Osteoblast (primary cell): ENCODE measurements at regions not wholly inside any gene's neighbourhood (a gene's known extent, or its start where the extent isn't known, plus 50 kb on each side); places are given as distances from the start of the nearest gene placed in this dataset.

Experiments used
- DNase-seq: peaks from one replicate; pipeline ENCODE4 v3.0.0; 2011; ENCODE audit warnings: low spot score, mixed read lengths; ENCODE audit not compliant: insufficient read length; ENCODE audit errors: missing footprints
- H2AFZ ChIP-seq: 2 replicates; pipeline ENCODE4 v1.6.0; 2011; ENCODE audit warnings: mild to moderate bottlenecking, low read length
- H3K27ac ChIP-seq: 2 replicates; pipeline ENCODE4 v1.5.1; 2011; ENCODE audit warnings: mild to moderate bottlenecking, low read depth, low read length, moderate library complexity
- H3K27me3 ChIP-seq: 2 replicates; pipeline ENCODE4 v1.6.0; 2012; ENCODE audit warnings: mild to moderate bottlenecking, control low read depth, inconsistent platforms, low read length, moderate library complexity; ENCODE audit not compliant: insufficient read depth
- H3K36me3 ChIP-seq: 2 replicates; pipeline ENCODE4 v1.5.1; 2011; ENCODE audit warnings: mild to moderate bottlenecking, low read length, control low read depth, moderate library complexity; ENCODE audit not compliant: insufficient read depth
- H3K4me1 ChIP-seq: 2 replicates; pipeline ENCODE4 v1.5.1; 2011; ENCODE audit warnings: mild to moderate bottlenecking, low read length, control low read depth, moderate library complexity; ENCODE audit not compliant: insufficient read depth
- H3K4me2 ChIP-seq: 2 replicates; pipeline ENCODE4 v1.6.0; 2011; ENCODE audit warnings: mild to moderate bottlenecking, low read length; ENCODE audit not compliant: insufficient read depth
- H3K4me3 ChIP-seq: fragments of 200-600 bp; sonication (generic); 3 replicates; pipeline ENCODE4 v1.5.1; 2012; ENCODE audit warnings: mild to moderate bottlenecking, low read length, inconsistent platforms; ENCODE audit not compliant: insufficient read depth
- H3K79me2 ChIP-seq: 2 replicates; pipeline ENCODE4 v1.6.0; 2012; ENCODE audit warnings: mild to moderate bottlenecking, low read length, control low read depth, inconsistent platforms; ENCODE audit not compliant: insufficient read depth
- H3K9me3 ChIP-seq: 2 replicates; pipeline ENCODE4 v1.5.1; 2011; ENCODE audit warnings: low read depth, low read length, control low read depth
- H4K20me1 ChIP-seq: 2 replicates; pipeline ENCODE4 v1.6.0; 2012; ENCODE audit warnings: mild to moderate bottlenecking, low read length, control low read depth; ENCODE audit not compliant: insufficient read depth
- TF ChIP-seq, protein P1 (sequence below): IDR thresholded peaks from 2 replicates; pipeline ENCODE4 v1.5.1; 2011; ENCODE audit warnings: mild to moderate bottlenecking, low read depth, low read length, moderate library complexity; ENCODE audit errors: extremely low read depth

GRCh38 chr17:51445946-51446345 is 185.6 kb downstream of the UTP18 start:
- TF ChIP-seq, protein P1, sequence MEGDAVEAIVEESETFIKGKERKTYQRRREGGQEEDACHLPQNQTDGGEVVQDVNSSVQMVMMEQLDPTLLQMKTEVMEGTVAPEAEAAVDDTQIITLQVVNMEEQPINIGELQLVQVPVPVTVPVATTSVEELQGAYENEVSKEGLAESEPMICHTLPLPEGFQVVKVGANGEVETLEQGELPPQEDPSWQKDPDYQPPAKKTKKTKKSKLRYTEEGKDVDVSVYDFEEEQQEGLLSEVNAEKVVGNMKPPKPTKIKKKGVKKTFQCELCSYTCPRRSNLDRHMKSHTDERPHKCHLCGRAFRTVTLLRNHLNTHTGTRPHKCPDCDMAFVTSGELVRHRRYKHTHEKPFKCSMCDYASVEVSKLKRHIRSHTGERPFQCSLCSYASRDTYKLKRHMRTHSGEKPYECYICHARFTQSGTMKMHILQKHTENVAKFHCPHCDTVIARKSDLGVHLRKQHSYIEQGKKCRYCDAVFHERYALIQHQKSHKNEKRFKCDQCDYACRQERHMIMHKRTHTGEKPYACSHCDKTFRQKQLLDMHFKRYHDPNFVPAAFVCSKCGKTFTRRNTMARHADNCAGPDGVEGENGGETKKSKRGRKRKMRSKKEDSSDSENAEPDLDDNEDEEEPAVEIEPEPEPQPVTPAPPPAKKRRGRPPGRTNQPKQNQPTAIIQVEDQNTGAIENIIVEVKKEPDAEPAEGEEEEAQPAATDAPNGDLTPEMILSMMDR, result no peak
- Histone ChIP-seq H3K36me3 (no peaks in the 10 kb centered on the region), H3K4me1 (no peaks in the 10 kb centered on the region), H2AFZ (no peak overlapping the region), H3K4me3 (no peak overlapping the region), H3K27me3 (no peaks in the 10 kb centered on the region), H4K20me1 (no peaks in the 10 kb centered on the region), H3K27ac (no peak overlapping the region), H3K9me3 (no peaks in the 10 kb centered on the region), H3K4me2 (no peak overlapping the region), H3K79me2 (no peaks in the 10 kb centered on the region)
- DNase-seq, result no peak

DNA sequence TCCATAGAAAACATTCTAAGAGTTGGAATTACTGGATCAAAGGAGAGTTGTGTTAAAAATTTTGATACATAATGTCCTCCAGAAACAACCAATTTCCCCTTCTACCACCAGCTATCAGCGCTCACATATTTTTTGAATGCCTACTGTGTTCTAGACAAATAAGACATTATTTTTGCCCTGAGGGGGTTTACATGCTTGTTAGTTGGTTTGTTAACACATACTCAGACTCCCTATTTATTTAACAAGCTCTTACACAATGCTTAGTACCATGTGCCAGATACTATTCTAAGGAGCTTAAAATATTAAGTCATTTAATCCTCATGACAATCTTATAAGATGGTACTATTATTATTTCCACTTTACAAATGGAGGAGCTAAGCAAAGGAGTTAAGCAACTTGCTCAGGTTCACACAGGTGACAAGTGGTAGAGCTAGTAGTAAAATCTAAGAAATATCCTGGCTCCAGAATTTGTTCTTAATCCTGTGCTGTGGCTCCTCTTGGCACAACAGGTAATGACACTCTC is 194.2 kb downstream of the UTP18 start:
- TF ChIP-seq, protein P1, result no peak
- H2AFZ ChIP-seq, result no peak overlapping the region
- H3K4me3 ChIP-seq, result no peak overlapping the region
- H3K4me1 ChIP-seq, result no peaks in the 10 kb centered on the region
- H3K36me3 ChIP-seq, result no peaks in the 10 kb centered on the region
- H4K20me1 ChIP-seq, result no peaks in the 10 kb centered on the region
- no peaks in the 10 kb centered on the region for H3K9me3 ChIP-seq
- no peaks in the 10 kb centered on the region for H3K79me2 ChIP-seq
- no peak overlapping the region for H3K4me2 ChIP-seq
- no peak for DNase-seq
- H3K27ac ChIP-seq, result no peak overlapping the region
- H3K27me3 ChIP-seq, result no peaks in the 10 kb centered on the region

DNA sequence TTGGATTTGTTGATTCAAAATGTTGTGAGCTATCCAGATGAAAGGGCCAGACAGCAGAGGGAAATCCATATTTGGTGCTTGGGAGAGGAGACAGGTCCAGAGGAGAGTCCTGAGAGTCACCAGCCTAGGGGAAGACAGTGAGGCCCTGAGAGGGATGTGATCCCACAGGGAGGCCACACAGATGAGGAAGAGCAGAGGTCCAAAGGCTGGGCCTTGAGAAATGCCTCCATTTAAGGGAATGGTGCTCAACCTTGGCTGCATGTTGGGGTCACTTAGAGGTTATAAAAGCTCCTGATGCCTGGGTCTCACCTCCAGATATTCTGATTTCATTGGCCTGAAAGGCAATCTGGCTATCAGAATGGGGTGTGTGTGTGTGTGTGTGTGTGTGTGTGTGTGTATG is 194.9 kb downstream of the UTP18 start:
- H2AFZ ChIP-seq, result no peak overlapping the region
- H3K9me3 ChIP-seq, result no peaks in the 10 kb centered on the region
- no peak for DNase-seq
- no peaks in the 10 kb centered on the region for H3K27me3 ChIP-seq
- H3K4me1 ChIP-seq, result no peaks in the 10 kb centered on the region
- H3K27ac ChIP-seq, result no peak overlapping the region
- no peaks in the 10 kb centered on the region for H3K79me2 ChIP-seq
- no peaks in the 10 kb centered on the region for H3K36me3 ChIP-seq
- TF ChIP-seq, protein P1, result no peak
- no peak overlapping the region for H3K4me3 ChIP-seq
- no peaks in the 10 kb centered on the region for H4K20me1 ChIP-seq
- H3K4me2 ChIP-seq, result no peak overlapping the region

DNA sequence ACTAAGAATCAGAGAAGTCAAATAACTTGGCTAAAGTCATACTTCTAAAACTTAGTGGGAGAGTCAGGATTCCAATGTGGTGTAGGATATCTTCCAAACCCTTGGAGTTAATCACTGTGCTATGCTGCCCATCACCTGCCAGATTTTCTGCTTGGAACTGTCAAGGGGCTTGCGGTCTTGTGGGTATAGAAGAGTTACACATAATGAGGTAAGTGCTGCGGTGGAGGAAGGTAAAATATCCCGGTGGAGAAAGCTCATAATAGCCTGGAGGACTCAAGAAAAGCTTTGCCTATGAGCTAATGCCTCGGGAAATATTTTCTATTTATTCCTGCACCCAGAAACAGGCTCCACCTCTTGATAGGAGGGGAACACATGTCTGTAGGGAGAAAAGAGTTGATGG is 195.6 kb downstream of the UTP18 start:
- Histone ChIP-seq H3K27me3 (no peaks in the 10 kb centered on the region), H3K4me1 (no peaks in the 10 kb centered on the region), H3K79me2 (no peaks in the 10 kb centered on the region), H2AFZ (no peak overlapping the region), H3K36me3 (no peaks in the 10 kb centered on the region), H3K9me3 (no peaks in the 10 kb centered on the region), H3K4me2 (no peak overlapping the region), H3K4me3 (no peak overlapping the region), H3K27ac (no peak overlapping the region), H4K20me1 (no peaks in the 10 kb centered on the region)
- no peak for DNase-seq
- TF ChIP-seq, protein P1, result no peak
